HepG2 (cell line): ENCODE measurements at regions not wholly inside any gene's neighbourhood (a gene's known extent, or its start where the extent isn't known, plus 50 kb on each side); places are given as distances from the start of the nearest gene placed in this dataset.

Source experiments
- ATF3 ChIP-seq: sonication (generic); formaldehyde crosslinking; IDR thresholded peaks from 2 replicates; pipeline ENCODE4 v1.4.0; 2020; ENCODE audit warnings: missing genetic modification reagents
- CTCF ChIP-seq: sonication (generic); formaldehyde crosslinking; IDR thresholded peaks from 2 replicates; pipeline ENCODE4 v1.5.0; 2020; ENCODE audit warnings: mild to moderate bottlenecking, missing genetic modification reagents, moderate library complexity
- EZH2 ChIP-seq: conservative IDR thresholded peaks from 2 replicates; pipeline ENCODE4 v1.6.1; 2012; ENCODE audit warnings: mild to moderate bottlenecking, low read depth, low read length, moderate library complexity
- HDAC6 ChIP-seq: fragments of 200-600 bp; sonication (generic); IDR thresholded peaks from 2 replicates; pipeline ENCODE4 v1.7.0; 2017; ENCODE audit warnings: mild to moderate bottlenecking, antibody characterized with exemption, low read length, low read depth
- KAT7 ChIP-seq: IDR thresholded peaks from 2 replicates; pipeline ENCODE4 v1.6.1; 2018; ENCODE audit warnings: borderline replicate concordance, missing compliant biosample characterization
- NAIF1 ChIP-seq: sonication (generic); formaldehyde crosslinking; IDR thresholded peaks from 2 replicates; pipeline ENCODE4 v1.5.0; 2020; ENCODE audit warnings: mild to moderate bottlenecking, missing genetic modification reagents, borderline replicate concordance
- ZNF644 ChIP-seq: IDR thresholded peaks from 2 replicates; pipeline ENCODE4 v1.6.1; 2016; ENCODE audit warnings: low read depth
- TF ChIP-seq, protein P1 (sequence below): sonication (generic); formaldehyde crosslinking; IDR thresholded peaks from 2 replicates; pipeline ENCODE4 v1.4.0; 2020; ENCODE audit warnings: missing genetic modification reagents, borderline replicate concordance

DNA sequence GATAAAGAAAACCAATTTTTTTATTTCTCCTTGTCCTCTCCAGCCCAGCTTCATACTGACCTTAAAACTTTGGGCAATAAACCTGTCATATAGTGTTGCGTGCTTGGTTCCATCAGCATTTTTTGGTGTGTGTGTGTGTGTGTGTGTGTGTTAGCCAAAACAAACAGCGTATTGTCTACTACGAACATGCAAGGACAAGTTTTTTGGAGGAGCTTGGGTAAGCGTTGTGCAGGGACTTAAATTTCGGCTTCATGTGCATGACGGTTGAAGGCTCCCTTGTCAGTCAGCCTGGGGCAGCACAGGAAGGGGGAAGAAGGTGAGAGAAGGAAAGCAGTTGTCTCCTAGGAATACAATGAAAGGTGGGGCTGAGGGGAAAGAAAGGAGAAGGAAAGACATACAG lies 62.0 kb upstream of the PAX1 start:
- TF ChIP-seq CTCF (no peak), ZNF644 (no peak), EZH2 (no peak), KAT7 (no peak), HDAC6 (no peak), ATF3 (CRISPR knock-in tag) (no peak), NAIF1 (CRISPR knock-in tag) (no peak)
- TF ChIP-seq, protein P1, sequence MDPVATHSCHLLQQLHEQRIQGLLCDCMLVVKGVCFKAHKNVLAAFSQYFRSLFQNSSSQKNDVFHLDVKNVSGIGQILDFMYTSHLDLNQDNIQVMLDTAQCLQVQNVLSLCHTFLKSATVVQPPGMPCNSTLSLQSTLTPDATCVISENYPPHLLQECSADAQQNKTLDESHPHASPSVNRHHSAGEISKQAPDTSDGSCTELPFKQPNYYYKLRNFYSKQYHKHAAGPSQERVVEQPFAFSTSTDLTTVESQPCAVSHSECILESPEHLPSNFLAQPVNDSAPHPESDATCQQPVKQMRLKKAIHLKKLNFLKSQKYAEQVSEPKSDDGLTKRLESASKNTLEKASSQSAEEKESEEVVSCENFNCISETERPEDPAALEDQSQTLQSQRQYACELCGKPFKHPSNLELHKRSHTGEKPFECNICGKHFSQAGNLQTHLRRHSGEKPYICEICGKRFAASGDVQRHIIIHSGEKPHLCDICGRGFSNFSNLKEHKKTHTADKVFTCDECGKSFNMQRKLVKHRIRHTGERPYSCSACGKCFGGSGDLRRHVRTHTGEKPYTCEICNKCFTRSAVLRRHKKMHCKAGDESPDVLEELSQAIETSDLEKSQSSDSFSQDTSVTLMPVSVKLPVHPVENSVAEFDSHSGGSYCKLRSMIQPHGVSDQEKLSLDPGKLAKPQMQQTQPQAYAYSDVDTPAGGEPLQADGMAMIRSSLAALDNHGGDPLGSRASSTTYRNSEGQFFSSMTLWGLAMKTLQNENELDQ: no peak
